Esophagus (tissue), 2 donors: ENCODE measurements at regions not wholly inside any gene's neighbourhood (a gene's known extent, or its start where the extent isn't known, plus 50 kb on each side); places are given as distances from the start of the nearest gene placed in this dataset.
"Not testable (repeated sequence)": the region's sequence is repeated elsewhere in the genome, so short reads cannot be mapped to it uniquely, and the experiment has no call there.

Source experiments
- H3K27ac ChIP-seq, 2 donors: one replicate each; pipeline ENCODE4 v1.5.1; 2013; ENCODE audit warnings: low read depth in 2 of 2, mild to moderate bottlenecking in 2 of 2, inconsistent platforms in 1 of 2, low read length in 1 of 2, moderate library complexity in 1 of 2
- H3K27me3 ChIP-seq, 2 donors: one replicate each; pipeline ENCODE4 v1.6.1; 2013; ENCODE audit warnings: low read length in 2 of 2, control low read depth in 1 of 2, mild to moderate bottlenecking in 1 of 2; ENCODE audit not compliant: insufficient read depth in 2 of 2, control insufficient read depth in 1 of 2
- H3K36me3 ChIP-seq, 2 donors: one replicate each; pipeline ENCODE4 v1.6.1; 2013; ENCODE audit warnings: low read length in 1 of 2; ENCODE audit not compliant: control insufficient read depth in 2 of 2, insufficient read depth in 2 of 2
- H3K4me1 ChIP-seq, 2 donors: one replicate each; pipeline ENCODE4 v1.6.1; 2013; ENCODE audit warnings: low read length in 1 of 2; ENCODE audit not compliant: control insufficient read depth in 2 of 2, insufficient read depth in 2 of 2
- H3K4me3 ChIP-seq, 2 donors: one replicate each; pipeline ENCODE4 v1.5.1; 2013; ENCODE audit warnings: low read length in 2 of 2, mild to moderate bottlenecking in 2 of 2, low read depth in 1 of 2, moderate library complexity in 1 of 2
- H3K9me3 ChIP-seq, 2 donors: one replicate each; pipeline ENCODE4 v1.6.1; 2013; ENCODE audit warnings: mild to moderate bottlenecking in 2 of 2, low read depth in 1 of 2, low read length in 1 of 2, moderate library complexity in 1 of 2; ENCODE audit not compliant: control insufficient read depth in 2 of 2, insufficient read depth in 1 of 2
- WGBS, 2 donors: extraction: QIAGEN DNeasy Blood & Tissue Kit; methylation state at CpG; one replicate each; pipeline ENCODE4 v1.1.7; 2013; 5-methylcytosine and 5-hydroxymethylcytosine counted together
- donor health status: healthy with polysubstance abuse.
- donor health status: Bipolar disorder and iron deficiency.

DNA sequence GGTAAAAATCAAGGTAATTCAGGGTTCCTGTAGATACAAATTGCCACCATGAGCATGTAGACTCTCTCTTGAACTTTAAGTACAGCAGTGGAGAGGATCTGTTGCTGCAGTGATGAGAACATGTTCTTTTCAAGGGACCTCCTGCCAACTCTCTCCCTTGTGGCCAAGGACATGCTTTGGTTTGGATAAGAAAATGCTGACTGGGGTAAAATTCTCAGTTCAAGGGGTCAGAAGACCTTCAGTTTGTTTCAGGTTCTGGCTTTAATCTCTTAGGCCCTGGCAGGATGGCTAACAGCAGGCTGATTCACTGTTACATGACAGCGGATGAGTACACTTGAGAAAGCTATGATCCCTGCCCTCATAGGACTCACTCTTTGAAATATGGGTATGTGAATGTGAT, 299.2 kb upstream of the NMUR2 start:
- H3K4me3 ChIP-seq, result no peak overlapping the region
- WGBS, 2 donors, result 96 to 100% methylated on average over 1 of the region's 1 CpG
- H3K27ac ChIP-seq, result no peak overlapping the region

DNA sequence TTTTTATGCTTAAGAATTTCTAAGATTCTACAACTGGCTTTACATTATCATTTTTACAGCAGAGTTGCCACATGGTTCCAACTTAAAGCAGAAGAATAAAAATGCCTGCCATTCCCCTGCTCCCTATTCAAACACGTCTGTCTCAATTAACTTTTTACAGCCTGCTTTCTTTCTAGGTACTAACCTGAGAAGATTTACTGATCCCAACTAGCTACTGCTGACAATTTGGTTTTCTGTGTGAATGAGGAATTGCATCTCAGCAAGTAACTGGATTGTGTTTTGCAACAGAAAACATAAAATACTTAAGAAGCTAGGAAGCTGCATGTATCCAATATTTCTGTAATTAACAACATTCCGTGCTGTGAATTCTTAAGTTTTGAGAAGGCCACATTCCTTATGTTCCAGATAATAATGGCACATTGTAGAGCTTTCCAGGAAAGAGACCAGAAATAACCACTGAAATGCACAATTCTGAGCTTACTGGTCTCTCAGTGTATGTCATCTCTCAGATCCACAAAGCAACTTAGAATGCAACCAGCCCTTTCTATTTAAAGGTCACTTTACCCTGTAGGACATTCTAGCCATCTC, 306.8 kb upstream of the NMUR2 start:
- H3K36me3 ChIP-seq, result no peaks in the 10 kb centered on the region
- no peak overlapping the region for H3K4me3 ChIP-seq
- H3K4me1 ChIP-seq, result no peaks in the 10 kb centered on the region
- no peaks in the 10 kb centered on the region for H3K9me3 ChIP-seq
- no peaks in the 10 kb centered on the region for H3K27me3 ChIP-seq
- WGBS, 2 donors, result 53 to 69% methylated on average over 2 of the region's 2 CpGs
- no peak overlapping the region for H3K27ac ChIP-seq

More for the DNA sequence above, 299.2 kb upstream of the NMUR2 start:
- no peaks in the 10 kb centered on the region for H3K36me3 ChIP-seq
- H3K4me1 ChIP-seq, result no peaks in the 10 kb centered on the region
- no peaks in the 10 kb centered on the region for H3K27me3 ChIP-seq
- no peaks in the 10 kb centered on the region for H3K9me3 ChIP-seq

DNA sequence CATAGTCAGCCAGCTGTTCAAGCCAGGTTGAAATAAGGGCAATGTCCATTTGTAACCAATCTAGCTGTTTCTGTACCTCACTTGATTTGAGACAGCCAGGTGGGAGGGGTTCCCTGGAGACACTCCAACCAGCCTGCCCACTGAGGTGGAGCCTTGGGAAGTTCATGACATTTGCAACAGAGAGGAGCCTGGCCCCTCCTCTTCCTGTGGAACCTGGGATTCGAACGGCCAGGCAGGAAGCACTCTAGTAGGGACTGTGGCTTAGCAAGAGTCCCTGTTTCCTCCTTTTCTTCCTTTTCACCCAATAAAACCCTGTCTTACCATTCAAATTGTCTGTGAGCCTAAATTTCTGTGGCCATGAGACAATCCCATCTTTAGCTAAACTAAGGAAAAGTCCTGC, 312.3 kb upstream of the NMUR2 start:
- Histone ChIP-seq H3K27me3 (no peaks in the 10 kb centered on the region), H3K4me3 (no peak overlapping the region), H3K36me3 (no peaks in the 10 kb centered on the region), H3K27ac (no peak overlapping the region), H3K9me3 (peaks cover 2 to 5% of the 10 kb centered on the region in 2 donors), H3K4me1 (no peaks in the 10 kb centered on the region)
- 20 to 50% methylated on average over 2 of the region's 2 CpGs for WGBS, 2 donors

DNA sequence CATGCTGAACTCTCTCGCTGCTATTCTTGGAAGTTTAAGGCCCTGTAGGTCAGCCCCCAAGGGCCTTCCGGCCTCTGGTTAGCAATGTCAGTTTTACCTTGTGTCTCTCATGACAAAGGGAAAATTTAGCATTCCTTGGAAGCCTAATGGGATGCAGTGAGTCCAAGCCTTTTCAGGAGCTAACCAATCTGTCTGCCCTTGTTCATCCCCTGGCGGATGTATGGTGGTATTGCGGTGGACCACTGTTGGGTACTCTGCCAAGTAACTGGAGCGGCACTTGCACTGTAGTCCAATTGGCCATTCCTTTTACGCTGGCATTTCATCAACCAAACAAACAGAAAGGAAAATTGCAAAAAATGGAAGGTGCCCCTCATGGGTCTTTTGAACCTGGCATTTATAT, 318.4 kb upstream of the NMUR2 start:
- Histone ChIP-seq H3K9me3 (peaks cover 8 to 9% of the 10 kb centered on the region in 2 donors), H3K4me1 (no peaks in the 10 kb centered on the region), H3K27ac (no peak overlapping the region), H3K27me3 (no peaks in the 10 kb centered on the region), H3K4me3 (no peak overlapping the region), H3K36me3 (no peaks in the 10 kb centered on the region)
- 90 to 91% methylated on average over 6 of the region's 6 CpGs for WGBS, 2 donors

DNA sequence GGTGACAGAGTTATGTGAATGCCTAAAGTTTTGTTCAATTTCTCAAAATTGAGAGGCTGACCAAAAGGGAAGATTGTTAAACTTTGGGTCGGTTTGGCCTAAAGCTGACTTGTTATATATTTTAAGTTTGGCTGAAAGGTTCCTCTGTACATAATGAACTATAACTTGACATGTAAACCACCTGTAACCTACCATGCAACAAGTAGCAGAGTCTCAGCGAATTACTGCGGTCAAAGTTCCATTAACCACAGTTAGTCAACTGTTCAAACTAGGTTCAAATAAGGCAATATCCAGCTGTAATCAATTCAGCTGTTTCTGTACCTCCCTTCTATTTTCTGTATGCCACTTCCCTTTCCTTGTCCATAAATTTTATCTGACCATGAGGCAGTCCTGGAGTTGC, 325.1 kb upstream of the NMUR2 start:
- Histone ChIP-seq H3K27ac (no peak overlapping the region), H3K27me3 (no peaks in the 10 kb centered on the region), H3K4me1 (no peaks in the 10 kb centered on the region), H3K9me3 (no peaks in the 10 kb centered on the region), H3K4me3 (no peak overlapping the region), H3K36me3 (no peaks in the 10 kb centered on the region)
- WGBS, 2 donors, result 92% methylated on average over 3 of the region's 3 CpGs

DNA sequence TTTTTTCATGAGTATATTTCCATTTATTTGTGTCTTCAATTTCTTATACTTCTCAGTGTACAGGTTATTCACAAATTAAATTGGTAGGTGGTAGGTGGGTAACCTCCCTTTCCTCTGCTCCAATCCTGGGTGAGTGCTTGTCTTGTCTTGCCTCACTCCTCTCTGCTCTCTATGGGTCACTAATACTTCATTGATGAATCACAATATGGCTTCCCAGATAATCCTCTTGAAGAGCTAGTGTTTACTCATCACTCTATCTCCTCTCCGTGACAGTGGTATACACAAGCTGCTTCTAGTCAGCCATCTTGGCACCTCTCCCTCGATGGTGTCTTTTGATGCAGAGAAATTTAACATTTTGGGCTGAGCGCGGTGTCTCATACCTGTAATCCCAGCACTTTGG, 331.8 kb upstream of the NMUR2 start:
- H3K36me3 ChIP-seq, result no peaks in the 10 kb centered on the region
- WGBS, 2 donors, result 75 to 79% methylated on average over 4 of the region's 4 CpGs

DNA sequence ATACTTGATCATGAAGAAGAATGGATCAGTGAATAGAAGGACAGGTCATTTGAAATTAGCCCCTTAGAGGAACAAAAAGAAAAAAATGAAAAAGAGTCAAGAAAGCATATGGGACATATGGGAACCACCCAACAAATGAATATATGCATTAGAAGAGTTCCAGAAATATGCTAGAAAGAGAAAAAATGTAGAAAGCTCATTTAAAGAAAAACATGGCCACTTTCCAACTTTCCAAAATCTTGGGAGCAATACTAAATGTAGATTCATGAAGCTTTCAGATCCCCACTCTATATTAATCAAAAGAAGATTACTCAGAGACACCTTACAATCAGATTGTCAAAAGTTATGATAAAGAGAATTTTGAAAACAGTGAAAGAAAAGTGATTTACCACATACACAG, 334.8 kb upstream of the NMUR2 start:
- no peak overlapping the region for H3K27ac ChIP-seq
- H3K9me3 ChIP-seq, result peaks cover 4% of the 10 kb centered on the region in 2 donors
- H3K4me3 ChIP-seq, result no peak overlapping the region
- no peaks in the 10 kb centered on the region for H3K36me3 ChIP-seq
- H3K4me1 ChIP-seq, result no peaks in the 10 kb centered on the region
- H3K27me3 ChIP-seq, result no peaks in the 10 kb centered on the region

More for the DNA sequence above, 331.8 kb upstream of the NMUR2 start:
- Histone ChIP-seq H3K4me1 (no peaks in the 10 kb centered on the region), H3K9me3 (peaks cover 4% of the 10 kb centered on the region in 2 donors), H3K27me3 (no peaks in the 10 kb centered on the region), H3K4me3 (no peak overlapping the region), H3K27ac (no peak overlapping the region)

DNA sequence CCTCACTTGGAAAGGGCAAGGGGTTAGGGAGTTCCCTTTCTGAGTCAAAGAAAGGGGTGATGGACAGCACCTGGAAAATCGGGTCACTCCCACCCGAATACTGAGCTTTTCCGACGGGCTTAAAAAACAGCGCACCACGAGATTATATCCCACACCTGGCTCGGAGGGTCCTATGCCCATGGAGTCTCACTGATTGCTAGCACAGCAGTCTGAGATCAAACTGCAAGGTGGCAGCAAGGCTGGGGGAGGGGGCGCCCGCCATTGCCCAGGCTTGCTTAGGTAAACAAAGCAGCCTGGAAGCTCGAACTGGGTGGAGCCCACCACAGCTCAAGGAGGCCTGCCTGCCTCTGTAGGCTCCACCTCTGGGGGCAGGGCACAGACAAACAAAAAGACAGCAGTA, 336.0 kb upstream of the NMUR2 start:
- WGBS, 2 donors, result 76 to 91% methylated on average over 9 to 10 of the region's 10 CpGs
- H3K4me1 ChIP-seq, H3K27me3 ChIP-seq: not testable (repeated sequence)

DNA sequence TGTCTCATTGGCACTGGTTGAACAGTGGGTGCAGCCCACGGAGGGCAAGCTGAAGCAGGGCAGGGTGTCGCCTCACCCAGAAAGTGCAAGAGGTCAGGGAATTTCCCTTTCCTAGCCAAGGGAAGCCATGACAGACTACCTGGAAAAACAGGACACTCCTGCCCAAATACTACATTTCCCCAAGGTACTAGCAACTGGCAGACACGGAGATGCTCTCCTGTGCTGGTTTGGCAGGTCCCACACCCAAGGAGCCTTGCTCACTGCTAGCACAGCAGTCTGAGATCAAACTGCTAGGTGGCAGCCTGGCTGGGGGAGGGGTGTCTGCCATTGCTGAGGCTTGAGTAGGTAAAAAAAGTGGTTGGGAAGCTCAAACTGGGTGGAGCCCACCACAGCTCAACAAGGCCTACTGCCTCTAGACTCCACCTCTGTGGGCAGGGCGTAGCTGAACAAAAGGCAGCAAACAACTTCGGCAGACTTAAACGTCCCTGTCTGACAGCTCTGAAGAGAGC, 382.7 kb upstream of the NMUR2 start:
- H3K4me1 ChIP-seq, H3K4me3 ChIP-seq, H3K36me3 ChIP-seq, H3K27ac ChIP-seq, H3K9me3 ChIP-seq, H3K27me3 ChIP-seq: not testable (repeated sequence)
- 32 to 49% methylated on average over 6 of the region's 6 CpGs for WGBS, 2 donors

More for the DNA sequence above, 336.0 kb upstream of the NMUR2 start:
- H3K36me3 ChIP-seq, H3K9me3 ChIP-seq, H3K27ac ChIP-seq, H3K4me3 ChIP-seq: not testable (repeated sequence)

DNA sequence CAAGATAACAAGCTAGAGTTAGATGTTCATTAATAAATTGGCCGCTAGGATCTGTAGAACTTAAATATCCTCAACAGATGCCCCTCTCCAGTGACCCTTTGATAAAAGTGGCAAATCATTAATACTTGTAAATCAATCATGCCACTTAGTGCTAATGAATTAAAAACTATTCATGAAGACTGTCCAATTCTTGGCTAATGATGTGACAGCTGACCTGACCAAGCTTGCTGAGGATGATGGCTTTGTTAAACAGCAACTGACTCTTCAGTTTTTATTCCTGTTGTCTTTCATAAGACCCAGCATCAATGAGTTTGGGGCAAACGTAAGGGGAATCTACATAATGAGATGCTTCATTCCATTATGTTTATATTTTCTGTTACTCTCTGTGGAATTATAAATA, 396.8 kb upstream of the NMUR2 start:
- Histone ChIP-seq H3K9me3 (no peaks in the 10 kb centered on the region), H3K27ac (no peak overlapping the region), H3K4me3 (no peak overlapping the region), H3K36me3 (no peaks in the 10 kb centered on the region), H3K27me3 (no peaks in the 10 kb centered on the region), H3K4me1 (no peaks in the 10 kb centered on the region)
- 64 to 65% methylated on average over 2 of the region's 2 CpGs for WGBS, 2 donors
